ENCODE measurements at regions not wholly inside any gene's neighbourhood (a gene's known extent, or its start where the extent isn't known, plus 50 kb on each side); places are given as distances from the start of the nearest gene placed in this dataset.

- Histone ChIP-seq H3K4me3 (no peak overlapping the region), H3K27me3 (no peaks in the 10 kb centered on the region), H3K9me3 (no peaks in the 10 kb centered on the region), H3K36me3 (no peaks in the 10 kb centered on the region)
- DNase-seq: no peak
Observed at GRCh38 chr22:27679176-27679575, 122.4 kb downstream of the MN1 start.

- Histone ChIP-seq H3K27me3 (no peaks in the 10 kb centered on the region), H3K9me3 (no peaks in the 10 kb centered on the region), H3K4me3 (no peak overlapping the region), H3K36me3 (no peaks in the 10 kb centered on the region)
- DNase-seq: no peak
Observed at GRCh38 chr22:27679693-27680488, 121.7 kb downstream of the MN1 start.

GRCh38 chr22:27680636-27681035 lies 120.9 kb downstream of the MN1 start:
- Histone ChIP-seq H3K4me3 (no peak overlapping the region), H3K27me3 (no peaks in the 10 kb centered on the region), H3K9me3 (no peaks in the 10 kb centered on the region), H3K36me3 (no peaks in the 10 kb centered on the region)
- DNase-seq: no peak

DNA sequence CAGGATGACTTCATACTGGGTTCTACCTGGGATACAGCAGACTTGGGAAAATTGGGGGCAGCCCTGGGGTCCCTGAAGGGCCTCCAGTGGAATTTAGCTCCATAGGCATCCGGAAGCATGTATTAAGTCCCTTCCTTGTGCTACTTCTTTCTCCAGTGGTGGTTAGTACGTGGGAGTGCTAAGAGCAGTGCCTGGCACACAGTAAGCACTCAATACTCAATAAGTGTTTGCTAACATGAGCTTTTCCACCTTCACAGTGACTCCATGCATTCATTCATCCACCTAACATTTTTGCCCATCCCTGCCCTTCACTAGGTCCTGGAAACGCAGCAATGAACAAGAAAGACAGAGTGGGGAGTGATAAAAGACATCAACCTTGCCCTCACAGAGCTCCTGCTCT lies 120.5 kb downstream of the MN1 start:
- H3K27me3 ChIP-seq: no peaks in the 10 kb centered on the region
- no peak for DNase-seq
- no peak overlapping the region for H3K4me3 ChIP-seq
- no peaks in the 10 kb centered on the region for H3K9me3 ChIP-seq
- no peaks in the 10 kb centered on the region for H3K36me3 ChIP-seq

DNA sequence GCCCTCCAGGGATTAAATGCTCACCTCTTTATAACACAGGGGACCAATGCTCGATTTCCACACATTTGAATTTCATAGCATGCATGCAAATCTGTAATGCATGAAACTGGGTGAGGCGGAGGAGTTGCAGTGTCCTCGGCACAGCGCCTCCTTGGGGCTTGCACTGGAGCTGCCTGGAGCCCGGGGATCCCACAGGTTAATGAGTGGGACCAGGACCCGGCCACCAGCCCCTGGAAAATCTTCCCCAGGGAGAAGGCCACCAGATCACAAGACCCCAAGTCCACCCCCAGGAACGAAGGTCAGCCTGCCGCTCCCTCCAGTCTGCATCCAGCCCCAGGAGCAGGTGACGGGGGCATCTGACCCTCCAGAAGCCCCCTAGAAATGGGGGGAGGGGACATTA lies 119.1 kb downstream of the MN1 start:
- Histone ChIP-seq H3K27me3 (no peaks in the 10 kb centered on the region), H3K9me3 (no peaks in the 10 kb centered on the region), H3K4me3 (no peak overlapping the region), H3K36me3 (no peaks in the 10 kb centered on the region)
- no peak for DNase-seq

DNA sequence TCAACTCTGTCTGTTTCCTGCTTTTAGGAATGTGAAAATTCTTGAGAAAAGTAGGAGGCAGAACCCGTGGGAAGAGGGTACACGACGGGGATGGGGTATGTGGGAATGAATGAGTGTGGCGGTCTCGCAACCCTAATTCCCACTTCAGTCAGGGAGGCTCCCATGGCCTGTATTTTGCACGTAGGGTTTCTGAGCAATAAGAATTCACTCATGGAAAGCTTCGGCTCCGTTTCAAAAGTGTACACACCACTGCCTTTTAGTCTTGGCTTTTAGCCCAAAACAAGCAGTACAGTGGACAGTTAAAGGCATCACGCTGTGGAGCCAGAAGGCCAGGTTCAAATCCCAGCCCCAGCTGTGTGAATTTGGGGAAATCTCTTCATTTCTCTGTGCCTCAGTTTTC lies 116.7 kb downstream of the MN1 start:
- H3K4me3 ChIP-seq: no peak overlapping the region
- H3K27me3 ChIP-seq: no peaks in the 10 kb centered on the region
- DNase-seq: no peak
- peaks cover 6% of the 10 kb centered on the region; the same call in 1 of the 2 replicates for H3K9me3 ChIP-seq
- H3K36me3 ChIP-seq: no peaks in the 10 kb centered on the region

DNA sequence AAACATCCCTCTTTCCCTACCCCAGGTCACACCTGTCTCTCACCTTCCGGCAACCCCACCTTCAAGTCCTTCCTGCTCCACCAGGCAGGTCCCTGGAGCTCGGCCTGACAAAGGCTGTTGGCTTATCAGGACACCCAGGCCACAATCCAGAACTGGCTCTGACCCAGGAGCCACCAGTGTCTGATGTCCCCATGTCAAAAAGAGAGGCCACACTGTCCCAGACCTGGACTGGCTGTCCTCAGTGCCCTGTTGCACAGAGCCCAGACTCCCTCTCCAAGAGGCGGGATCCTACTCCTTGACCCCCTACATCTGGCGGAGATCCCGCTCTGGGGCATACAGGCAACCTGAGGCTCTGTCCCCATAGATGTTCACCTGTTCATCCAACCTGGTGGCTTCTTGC lies 116.0 kb downstream of the MN1 start:
- Histone ChIP-seq H3K9me3 (peaks cover 6% of the 10 kb centered on the region; the same call in 1 of the 2 replicates), H3K36me3 (no peaks in the 10 kb centered on the region), H3K27me3 (no peaks in the 10 kb centered on the region), H3K4me3 (no peak overlapping the region)
- DNase-seq: no peak

GRCh38 chr22:27685970-27686369 lies 115.6 kb downstream of the MN1 start:
- no peak overlapping the region for H3K4me3 ChIP-seq
- H3K27me3 ChIP-seq: no peaks in the 10 kb centered on the region
- H3K9me3 ChIP-seq: peaks cover 6% of the 10 kb centered on the region; the same call in 1 of the 2 replicates
- no peak for DNase-seq
- H3K36me3 ChIP-seq: no peaks in the 10 kb centered on the region

DNA sequence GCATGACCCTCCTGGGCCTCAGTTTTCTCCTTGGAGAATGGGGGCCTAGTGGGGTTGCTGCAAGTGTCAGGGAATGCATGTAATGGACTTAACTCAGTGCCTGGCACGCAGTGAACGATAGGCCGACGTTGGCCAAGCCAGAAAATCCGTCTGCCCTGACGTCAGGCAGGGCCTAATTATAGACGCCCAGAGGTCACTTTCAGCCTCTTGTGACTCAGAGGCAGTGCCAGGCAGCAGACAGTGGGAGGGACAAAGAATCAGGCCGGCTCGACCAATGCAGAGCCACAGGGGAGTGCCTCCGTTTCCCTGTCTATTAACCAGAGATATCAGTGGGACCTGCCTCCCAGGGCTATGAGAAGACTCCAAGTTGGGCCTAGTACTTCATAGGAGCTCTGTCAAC lies 115.0 kb downstream of the MN1 start:
- no peak overlapping the region for H3K4me3 ChIP-seq
- peak; percentile 86 for DNase-seq
- H3K36me3 ChIP-seq: no peaks in the 10 kb centered on the region
- no peaks in the 10 kb centered on the region for H3K27me3 ChIP-seq
- peaks cover 6% of the 10 kb centered on the region; the same call in 1 of the 2 replicates for H3K9me3 ChIP-seq

DNA sequence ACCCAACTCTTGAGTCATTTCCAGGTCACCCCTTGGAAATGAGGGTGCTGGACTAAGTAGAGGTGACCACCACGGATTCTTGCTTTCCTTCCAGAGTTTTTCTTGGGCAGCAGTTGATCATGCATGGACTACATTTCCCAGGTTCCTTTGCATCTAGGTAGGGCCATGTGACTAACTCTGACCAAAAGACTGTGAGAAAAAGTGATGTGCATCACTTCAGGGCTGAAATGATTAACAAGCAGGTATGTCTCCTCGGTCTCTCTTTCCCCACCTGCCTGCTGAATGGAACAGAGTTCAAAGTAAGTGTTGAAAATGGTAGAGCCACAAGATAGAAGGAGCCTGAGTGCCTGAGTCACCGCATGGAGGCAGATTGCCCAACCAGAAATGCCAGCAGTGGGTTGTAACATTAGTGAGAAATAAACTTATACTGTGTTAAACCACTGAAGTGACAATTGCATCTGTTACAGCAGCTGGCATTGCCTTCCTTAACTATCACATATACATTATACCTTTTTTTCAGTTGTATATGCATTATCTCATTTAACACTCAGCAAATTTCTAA lies 113.5 kb downstream of the MN1 start:
- Histone ChIP-seq H3K27me3 (no peaks in the 10 kb centered on the region), H3K36me3 (no peaks in the 10 kb centered on the region), H3K9me3 (peaks cover 6% of the 10 kb centered on the region; the same call in 1 of the 2 replicates), H3K4me3 (no peak overlapping the region)
- peak; percentile 33 for DNase-seq

GRCh38 chr22:27689664-27690063 lies 111.9 kb downstream of the MN1 start:
- Histone ChIP-seq H3K36me3 (no peaks in the 10 kb centered on the region), H3K4me3 (no peak overlapping the region), H3K27me3 (no peaks in the 10 kb centered on the region), H3K9me3 (peaks cover 6% of the 10 kb centered on the region; the same call in 1 of the 2 replicates)
- DNase-seq: no peak

DNA sequence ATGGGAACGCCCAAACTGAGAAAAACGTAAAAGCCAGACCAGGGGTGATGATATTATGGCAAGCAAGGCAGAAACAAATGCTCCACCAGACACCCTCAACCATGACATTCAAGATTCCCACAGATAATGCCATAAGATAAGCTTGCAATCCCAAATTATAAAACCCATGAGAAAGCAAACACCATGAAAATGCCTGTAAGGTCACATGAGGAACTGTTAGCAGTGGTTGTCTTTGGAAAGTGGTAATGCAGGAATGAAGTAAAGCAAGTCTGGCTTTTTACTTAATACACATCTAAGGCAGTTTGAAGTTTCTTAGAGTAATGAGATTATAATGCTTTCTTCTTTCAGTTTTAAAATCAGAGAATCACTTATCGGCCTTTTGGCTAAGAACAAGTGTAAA lies 111.0 kb downstream of the MN1 start:
- no peaks in the 10 kb centered on the region for H3K27me3 ChIP-seq
- no peak for DNase-seq
- no peaks in the 10 kb centered on the region for H3K36me3 ChIP-seq
- H3K9me3 ChIP-seq: peaks cover 6% of the 10 kb centered on the region; the same call in 1 of the 2 replicates
- no peak overlapping the region for H3K4me3 ChIP-seq

- Histone ChIP-seq H3K36me3 (no peaks in the 10 kb centered on the region), H3K9me3 (peaks cover 6% of the 10 kb centered on the region; the same call in 1 of the 2 replicates), H3K4me3 (no peak overlapping the region), H3K27me3 (no peaks in the 10 kb centered on the region)
- no peak for DNase-seq
Observed at GRCh38 chr22:27692243-27692642, 109.3 kb downstream of the MN1 start.

- Histone ChIP-seq H3K27me3 (no peaks in the 10 kb centered on the region), H3K36me3 (no peaks in the 10 kb centered on the region), H3K4me3 (no peak overlapping the region), H3K9me3 (no peaks in the 10 kb centered on the region)
- no peak for DNase-seq
Observed at GRCh38 chr22:27695925-27696324, 105.6 kb downstream of the MN1 start.

DNA sequence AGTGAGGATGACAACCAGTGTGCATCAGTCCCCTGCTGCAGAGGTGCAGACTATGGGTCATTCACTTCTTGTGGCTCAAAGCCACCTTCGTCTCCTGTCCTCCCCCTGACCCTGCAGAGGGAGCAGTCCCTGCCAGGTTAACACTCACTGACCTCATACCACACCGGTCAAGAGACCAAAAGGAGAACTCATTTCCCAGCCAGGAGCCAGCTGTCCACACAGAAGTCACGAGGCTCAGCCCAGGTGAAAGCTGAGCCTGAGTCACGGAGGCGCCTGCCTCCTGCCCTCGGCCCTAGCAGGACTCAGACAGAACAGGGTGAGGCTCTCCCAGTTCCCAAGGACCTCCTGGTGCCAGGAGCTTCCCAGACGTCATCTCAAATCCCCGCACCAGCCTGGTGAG lies 103.7 kb downstream of the MN1 start:
- H3K27me3 ChIP-seq: no peaks in the 10 kb centered on the region
- H3K4me3 ChIP-seq: no peak overlapping the region
- no peak for DNase-seq
- H3K9me3 ChIP-seq: no peaks in the 10 kb centered on the region
- no peaks in the 10 kb centered on the region for H3K36me3 ChIP-seq

Measured in MG63 (cell line).